HCT116 (cell line): ENCODE measurements at regions not wholly inside any gene's neighbourhood (a gene's known extent, or its start where the extent isn't known, plus 50 kb on each side); places are given as distances from the start of the nearest gene placed in this dataset.

ENCODE experiments used
- ATAC-seq: fragments of 200-7000 bp; cut with Tn5 transposase; 2 replicates; pipeline ENCODE4 v1.9.1; 2020; ENCODE audit warnings: mild to moderate bottlenecking, moderate library complexity
- BruUV-seq: library from RNA; stranded (reverse); fragments of 400-500 nt; replicated peaks from 2 replicates; lab custom pipeline; 2021; lab: Mats Ljungman, UMichigan
- CTCF ChIA-PET: fragments of 300-600 bp; sonication (Branson Sonifier 250); formaldehyde crosslinking; loops from one replicate; lab custom pipeline; 2021; ENCODE audit warnings: antibody characterized with exemption; lab: Charles Lee
- POLR2A ChIA-PET: fragments of 300-600, 350-600 bp; sonication (Branson Sonifier 250); formaldehyde crosslinking; loops from one replicate; lab custom pipeline; 2021; ENCODE audit warnings: antibody characterized with exemption; lab: Charles Lee
- RAD21 ChIA-PET, 2 experiments: fragments of 300-600 bp; sonication (Branson Sonifier 250); formaldehyde crosslinking; loops; one replicate each; lab custom pipeline; 2023; ENCODE audit warnings: low total read pairs in 2 of 2; ENCODE audit not compliant: uncharacterized antibody in 2 of 2, unreplicated experiment in 2 of 2, low non-redundant PET in 1 of 2; lab: Charles Lee
- DNase-seq: peaks from one replicate; pipeline ENCODE4 v3.0.0-alpha.2; 2010; ENCODE audit warnings: low read depth, low spot score
- H2AFZ ChIP-seq: fragments of 200-600 bp; shearing (Covaris generic), sonication (generic); 2 replicates; pipeline ENCODE4 v1.6.1; 2017; ENCODE audit warnings: low read depth, mixed run types, mixed read lengths, antibody characterized with exemption, low read length; ENCODE audit not compliant: poor library complexity, severe bottlenecking
- H3K27ac ChIP-seq: 2 replicates; pipeline ENCODE4 v1.5.1; 2012; ENCODE audit warnings: low read depth, low read length
- H3K27me3 ChIP-seq: fragments of 200-600 bp; sonication (generic); 2 replicates; pipeline ENCODE4 v1.6.1; 2016; ENCODE audit warnings: mixed run types, low read length, mixed read lengths; ENCODE audit not compliant: insufficient read depth
- H3K36me3 ChIP-seq, 2 experiments: fragments of 200-500 bp in 1 of 2; fragments of 200-600 bp in 1 of 2; sonication (Bioruptor generic) in 1 of 2; sonication (generic) in 1 of 2; 2 replicates each; pipeline versions ENCODE4 v1.5.1 to v1.6.1; 2014 to 2016; ENCODE audit warnings: low read length in 2 of 2, inconsistent platforms in 1 of 2, mixed read lengths in 1 of 2, mixed run types in 1 of 2; ENCODE audit not compliant: insufficient read depth in 2 of 2, control insufficient read depth in 1 of 2
- H3K4me1 ChIP-seq, 2 experiments: fragments of 200-600 bp in 1 of 2; sonication (generic) in 1 of 2; 2 replicates each; pipeline versions ENCODE4 v1.5.1 to v1.6.1; 2012 to 2017; ENCODE audit warnings: low read length in 2 of 2, inconsistent platforms in 1 of 2, mild to moderate bottlenecking in 1 of 2, mixed read lengths in 1 of 2, mixed run types in 1 of 2, moderate library complexity in 1 of 2; ENCODE audit not compliant: insufficient read depth in 2 of 2, control insufficient read depth in 1 of 2
- H3K4me2 ChIP-seq: fragments of 200-600 bp; sonication (generic); 2 replicates; pipeline ENCODE4 v1.6.1; 2017; ENCODE audit warnings: mixed run types, low read length, mixed read lengths
- H3K4me3 ChIP-seq, 2 experiments: fragments of 200-600 bp in 1 of 2; sonication (generic) in 1 of 2; replicated peaks in 1 of 2; 2 replicates each; pipeline ENCODE4 v1.5.1; 2011 to 2016; ENCODE audit warnings: low read length in 2 of 2, control low read depth in 1 of 2, low read depth in 1 of 2, mild to moderate bottlenecking in 1 of 2, mixed read lengths in 1 of 2, mixed run types in 1 of 2
- H3K79me2 ChIP-seq: fragments of 200-600 bp; sonication (generic); 2 replicates; pipeline ENCODE4 v1.6.1; 2017; ENCODE audit warnings: mild to moderate bottlenecking, mixed run types, low read length, moderate library complexity, mixed read lengths; ENCODE audit not compliant: insufficient read depth
- H3K9ac ChIP-seq: fragments of 200-600 bp; sonication (generic); 2 replicates; pipeline ENCODE4 v1.6.1; 2016; ENCODE audit warnings: low read length, mixed read lengths
- H3K9me2 ChIP-seq: fragments of 200-600 bp; sonication (generic), shearing (Covaris generic); 2 replicates; pipeline ENCODE4 v1.6.1; 2017; ENCODE audit warnings: mixed run types, mild to moderate bottlenecking, moderate library complexity; ENCODE audit not compliant: insufficient read depth
- H3K9me3 ChIP-seq, 2 experiments: fragments of 200-500 bp in 1 of 2; fragments of 200-600 bp in 1 of 2; sonication (Bioruptor generic) in 1 of 2; sonication (generic) in 1 of 2; 2 replicates each; pipeline ENCODE4 v1.6.1; 2014 to 2017; ENCODE audit warnings: low read length in 2 of 2, mixed read lengths in 2 of 2, inconsistent platforms in 1 of 2, low read depth in 1 of 2, mild to moderate bottlenecking in 1 of 2, mixed run types in 1 of 2, moderate library complexity in 1 of 2; ENCODE audit not compliant: control insufficient read depth in 1 of 2, insufficient read depth in 1 of 2
- H4K20me1 ChIP-seq: fragments of 200-600 bp; sonication (generic), shearing (Covaris generic); 2 replicates; pipeline ENCODE4 v1.6.1; 2017; ENCODE audit warnings: mixed run types, mild to moderate bottlenecking, moderate library complexity; ENCODE audit not compliant: insufficient read depth
- CBX3 ChIP-seq: IDR thresholded peaks from 2 replicates; pipeline ENCODE4 v1.6.1; 2012; ENCODE audit warnings: low read depth
- EGR1 ChIP-seq: IDR thresholded peaks from 2 replicates; pipeline ENCODE4 v1.6.1; 2012; ENCODE audit warnings: low read depth
- ELF1 ChIP-seq: IDR thresholded peaks from 2 replicates; pipeline ENCODE4 v1.6.1; 2012; ENCODE audit warnings: low read depth, borderline replicate concordance
- EZH2 ChIP-seq: fragments of 200-600 bp; sonication (generic); IDR thresholded peaks from 2 replicates; pipeline ENCODE4 v1.6.1; 2017; ENCODE audit warnings: antibody characterized with exemption, mixed run types
- FOSL1 ChIP-seq: IDR thresholded peaks from 2 replicates; pipeline ENCODE4 v1.6.1; 2012; ENCODE audit warnings: low read depth
- JUND ChIP-seq: IDR thresholded peaks from 2 replicates; pipeline ENCODE4 v1.6.1; 2012
- SP1 ChIP-seq: IDR thresholded peaks from 2 replicates; pipeline ENCODE4 v1.6.1; 2012; ENCODE audit warnings: low read depth
- SRF ChIP-seq: IDR thresholded peaks from 2 replicates; pipeline ENCODE4 v1.6.1; 2012; ENCODE audit warnings: low read depth
- TCF7L2 ChIP-seq: IDR thresholded peaks from 2 replicates; pipeline ENCODE4 v1.7.0; 2011; ENCODE audit warnings: borderline replicate concordance, inconsistent platforms; ENCODE audit not compliant: insufficient read depth, insufficient read length; ENCODE audit errors: extremely low read depth
- intact Hi-C: fragments of 100-400 bp; cut with micrococcal nuclease; formaldehyde crosslinking; loops from 2 replicates; pipeline ENCODE4 v1.10.0; 2022
- TF ChIP-seq, protein P1 (sequence below), 3 experiments: fragments of 200-600 bp in 1 of 3; sonication (generic) in 1 of 3; IDR thresholded peaks in 2 of 3; conservative IDR thresholded peaks in 1 of 3; 2 replicates each; pipeline ENCODE4 v1.5.1; 2012 to 2017; ENCODE audit warnings: low read depth in 2 of 3, low read length in 2 of 3, antibody characterized with exemption in 1 of 3, borderline replicate concordance in 1 of 3, control low read depth in 1 of 3, mild to moderate bottlenecking in 1 of 3, mixed read lengths in 1 of 3, mixed run types in 1 of 3, moderate library complexity in 1 of 3; ENCODE audit not compliant: insufficient read depth in 1 of 3
- TF ChIP-seq, protein P2 (sequence below): IDR thresholded peaks from 2 replicates; pipeline ENCODE4 v1.6.1; 2012
- TF ChIP-seq, protein P3 (sequence below): IDR thresholded peaks from 2 replicates; pipeline ENCODE4 v1.6.1; 2011; ENCODE audit warnings: mild to moderate bottlenecking, low read length, moderate library complexity; ENCODE audit not compliant: insufficient replicate concordance; ENCODE audit errors: extremely low read depth

DNA sequence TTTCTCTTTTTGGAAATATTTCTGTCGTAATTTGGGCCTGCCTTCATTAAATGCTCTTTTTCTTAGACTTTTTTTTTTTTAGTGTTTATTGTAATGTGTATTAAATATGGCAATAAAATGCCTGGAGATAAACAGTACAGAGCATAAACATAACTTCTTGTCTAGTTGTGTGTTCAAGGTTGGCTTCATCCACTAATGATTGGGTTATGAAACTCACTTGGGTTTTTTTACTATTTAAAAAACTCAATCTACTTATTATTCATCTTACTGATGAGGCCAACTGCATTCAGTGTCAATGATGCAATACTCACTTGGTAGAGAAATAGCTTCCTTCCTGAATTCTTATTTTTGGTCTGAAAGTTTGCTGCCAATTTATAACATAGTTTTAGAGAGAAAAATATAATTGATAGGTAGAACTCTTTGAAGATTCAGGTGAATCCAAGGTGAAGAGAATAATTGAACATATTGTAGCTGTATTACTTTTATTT lies 144.2 kb upstream of the NABP1 start:
- no peak for DNase-seq
- Histone ChIP-seq H3K4me2 (no peak overlapping the region), H2AFZ (no peak overlapping the region), H3K9ac (no peak overlapping the region), H3K9me2 (no peaks in the 10 kb centered on the region), H3K79me2 (no peaks in the 10 kb centered on the region), H3K9me3 (no peaks in the 10 kb centered on the region), H3K27me3 (no peaks in the 10 kb centered on the region), H3K4me1 (no peaks in the 10 kb centered on the region), H3K36me3 (no peaks in the 10 kb centered on the region), H4K20me1 (no peaks in the 10 kb centered on the region), H3K4me3 (no peak overlapping the region), H3K27ac (no peak overlapping the region)
- intact Hi-C loops = no loop called here
- no TSS peak for BruUV-seq
- POLR2A ChIA-PET = no interaction called here
- RAD21 ChIA-PET = no interaction called here
- ATAC-seq = no peak
- TF ChIP-seq, protein P1, sequence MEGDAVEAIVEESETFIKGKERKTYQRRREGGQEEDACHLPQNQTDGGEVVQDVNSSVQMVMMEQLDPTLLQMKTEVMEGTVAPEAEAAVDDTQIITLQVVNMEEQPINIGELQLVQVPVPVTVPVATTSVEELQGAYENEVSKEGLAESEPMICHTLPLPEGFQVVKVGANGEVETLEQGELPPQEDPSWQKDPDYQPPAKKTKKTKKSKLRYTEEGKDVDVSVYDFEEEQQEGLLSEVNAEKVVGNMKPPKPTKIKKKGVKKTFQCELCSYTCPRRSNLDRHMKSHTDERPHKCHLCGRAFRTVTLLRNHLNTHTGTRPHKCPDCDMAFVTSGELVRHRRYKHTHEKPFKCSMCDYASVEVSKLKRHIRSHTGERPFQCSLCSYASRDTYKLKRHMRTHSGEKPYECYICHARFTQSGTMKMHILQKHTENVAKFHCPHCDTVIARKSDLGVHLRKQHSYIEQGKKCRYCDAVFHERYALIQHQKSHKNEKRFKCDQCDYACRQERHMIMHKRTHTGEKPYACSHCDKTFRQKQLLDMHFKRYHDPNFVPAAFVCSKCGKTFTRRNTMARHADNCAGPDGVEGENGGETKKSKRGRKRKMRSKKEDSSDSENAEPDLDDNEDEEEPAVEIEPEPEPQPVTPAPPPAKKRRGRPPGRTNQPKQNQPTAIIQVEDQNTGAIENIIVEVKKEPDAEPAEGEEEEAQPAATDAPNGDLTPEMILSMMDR (IDR thresholded peaks at IDR 0.05 in 2 of 3, conservative IDR thresholded peaks at IDR 0.05 in 1 of 3; ENCODE audit: borderline replicate concordance in 1 of 3, insufficient read depth in 1 of 3, low read depth in 2 of 3, low read length in 2 of 3) = no peak
- TF ChIP-seq ELF1 (no peak), JUND (no peak), TCF7L2 (no peak), SRF (no peak), EZH2 (no peak), EGR1 (no peak), FOSL1 (no peak), SP1 (no peak), CBX3 (no peak)
- TF ChIP-seq, protein P2, sequence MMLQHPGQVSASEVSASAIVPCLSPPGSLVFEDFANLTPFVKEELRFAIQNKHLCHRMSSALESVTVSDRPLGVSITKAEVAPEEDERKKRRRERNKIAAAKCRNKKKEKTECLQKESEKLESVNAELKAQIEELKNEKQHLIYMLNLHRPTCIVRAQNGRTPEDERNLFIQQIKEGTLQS = no peak
- TF ChIP-seq, protein P3, sequence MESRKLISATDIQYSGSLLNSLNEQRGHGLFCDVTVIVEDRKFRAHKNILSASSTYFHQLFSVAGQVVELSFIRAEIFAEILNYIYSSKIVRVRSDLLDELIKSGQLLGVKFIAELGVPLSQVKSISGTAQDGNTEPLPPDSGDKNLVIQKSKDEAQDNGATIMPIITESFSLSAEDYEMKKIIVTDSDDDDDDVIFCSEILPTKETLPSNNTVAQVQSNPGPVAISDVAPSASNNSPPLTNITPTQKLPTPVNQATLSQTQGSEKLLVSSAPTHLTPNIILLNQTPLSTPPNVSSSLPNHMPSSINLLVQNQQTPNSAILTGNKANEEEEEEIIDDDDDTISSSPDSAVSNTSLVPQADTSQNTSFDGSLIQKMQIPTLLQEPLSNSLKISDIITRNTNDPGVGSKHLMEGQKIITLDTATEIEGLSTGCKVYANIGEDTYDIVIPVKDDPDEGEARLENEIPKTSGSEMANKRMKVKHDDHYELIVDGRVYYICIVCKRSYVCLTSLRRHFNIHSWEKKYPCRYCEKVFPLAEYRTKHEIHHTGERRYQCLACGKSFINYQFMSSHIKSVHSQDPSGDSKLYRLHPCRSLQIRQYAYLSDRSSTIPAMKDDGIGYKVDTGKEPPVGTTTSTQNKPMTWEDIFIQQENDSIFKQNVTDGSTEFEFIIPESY = no peak
- CTCF ChIA-PET = no interaction called here
